ENCODE measurements at regions not wholly inside any gene's neighbourhood (a gene's known extent, or its start where the extent isn't known, plus 50 kb on each side); places are given as distances from the start of the nearest gene placed in this dataset.

GRCh38 chr9:131803758-131804411, 64.0 kb upstream of the RAPGEF1 start:
- CTCF ChIA-PET: interaction anchor here (0.7 to 2.7 kb wide), 5 partner anchors 38 to 449 kb away, joined by 3 to 9 read pairs (median 4); no protein-coding TSS in a partner anchor
- Histone ChIP-seq H3K9me3 (no peaks in the 10 kb centered on the region), H3K27ac (no peak overlapping the region), H3K4me1 (no peaks in the 10 kb centered on the region), H3K4me2 (no peak overlapping the region), H3K4me3 (no peak overlapping the region)
- ATAC-seq (no peak), DNase-seq (ENCODE audit: low read depth in 1 of 2, low spot score in 1 of 2) (no peak), FAIRE-seq (no peak)
- WGBS (ENCODE audit: missing lambda C conversion rate): 37% methylated on average over 4 of the region's 4 CpGs
- POLR2A ChIA-PET: no interaction called here
- no peak for TF ChIP-seq ATOH8 (CRISPR knock-in tag; IDR thresholded peaks at IDR 0.05; ENCODE audit: low read depth)
- TF ChIP-seq SREBF2 (IDR thresholded peaks at IDR 0.05): no peak
- no peak for TF ChIP-seq ZNF302 (CRISPR knock-in tag; IDR thresholded peaks at IDR 0.05)
- TF ChIP-seq ZC3H11A (IDR thresholded peaks at IDR 0.05): no peak
- TF ChIP-seq HMGXB4 (CRISPR knock-in tag; IDR thresholded peaks at IDR 0.05; ENCODE audit: borderline replicate concordance): no peak
- TF ChIP-seq REST (IDR thresholded peaks at IDR 0.05): no peak
- no peak for TF ChIP-seq HEYL (CRISPR knock-in tag; IDR thresholded peaks at IDR 0.05)

- ATAC-seq (no peak), DNase-seq (ENCODE audit: low read depth in 1 of 2, low spot score in 1 of 2) (no peak), FAIRE-seq (no peak)
- H3K9me3 ChIP-seq: no peaks in the 10 kb centered on the region
- POLR2A ChIA-PET: no interaction called here
- no peaks in the 10 kb centered on the region for H3K4me1 ChIP-seq
- H3K27ac ChIP-seq: no peak overlapping the region
- 2% methylated on average over 8 of the region's 8 CpGs for WGBS (ENCODE audit: missing lambda C conversion rate)
- no peak for TF ChIP-seq E2F6 (IDR thresholded peaks at IDR 0.05; ENCODE audit: borderline replicate concordance, low read depth)
- TF ChIP-seq CEBPB (IDR thresholded peaks at IDR 0.05): no peak
- TF ChIP-seq CBX2 (IDR thresholded peaks at IDR 0.05; ENCODE audit: borderline replicate concordance, low read depth): no peak
- TF ChIP-seq RAD21 (conservative IDR thresholded peaks at IDR 0.05 in 1 of 2, IDR thresholded peaks at IDR 0.05 in 1 of 2): no peak
- no peak for TF ChIP-seq ZSCAN20 (CRISPR knock-in tag; IDR thresholded peaks at IDR 0.05)
- TF ChIP-seq CHD4 (IDR thresholded peaks at IDR 0.05; ENCODE audit: borderline replicate concordance): no peak
- no peak overlapping the region for H3K4me2 ChIP-seq
- H3K4me3 ChIP-seq: no peak overlapping the region
- CTCF ChIA-PET: no interaction called here
Measured at GRCh38 chr9:131801810-131802209, 61.9 kb upstream of the RAPGEF1 start.

- H3K27ac ChIP-seq: no peak overlapping the region
- no peak for TF ChIP-seq KDM1A (IDR thresholded peaks at IDR 0.05; ENCODE audit: low read depth)
- no peak for TF ChIP-seq ESRRA (IDR thresholded peaks at IDR 0.05; ENCODE audit: borderline replicate concordance, low read length)
- no peak for TF ChIP-seq ZC3H11A (IDR thresholded peaks at IDR 0.05)
- no peak for TF ChIP-seq NPAS2 (CRISPR knock-in tag; IDR thresholded peaks at IDR 0.05; ENCODE audit: borderline replicate concordance)
- no peak for TF ChIP-seq HOXB5 (CRISPR knock-in tag; IDR thresholded peaks at IDR 0.05)
- TF ChIP-seq CEBPB (IDR thresholded peaks at IDR 0.05): no peak
- TF ChIP-seq MAZ (IDR thresholded peaks at IDR 0.05; ENCODE audit: borderline replicate concordance, low read depth, low read length): no peak
- no peak for TF ChIP-seq E2F6 (IDR thresholded peaks at IDR 0.05; ENCODE audit: borderline replicate concordance, low read depth)
- TF ChIP-seq FOXS1 (CRISPR knock-in tag; IDR thresholded peaks at IDR 0.05): no peak
- TF ChIP-seq CTCF (IDR thresholded peaks at IDR 0.05): no peak
- no peak for TF ChIP-seq MAFK (IDR thresholded peaks at IDR 0.05; ENCODE audit: partially characterized antibody)
- TF ChIP-seq JUNB (IDR thresholded peaks at IDR 0.05): no peak
- TF ChIP-seq MYC (IDR thresholded peaks at IDR 0.05; ENCODE audit: borderline replicate concordance, low read length): no peak
- TF ChIP-seq ZSCAN20 (CRISPR knock-in tag; IDR thresholded peaks at IDR 0.05): no peak
Measured at GRCh38 chr9:131800843-131801242, 61.0 kb upstream of the RAPGEF1 start.

More at GRCh38 chr9:131800843-131801242, 61.0 kb upstream of the RAPGEF1 start:
- no peak overlapping the region for H3K4me3 ChIP-seq
- DNase-seq (ENCODE audit: low read depth in 1 of 2, low spot score in 1 of 2) (no peak), FAIRE-seq (no peak), ATAC-seq (no peak)
- H3K4me1 ChIP-seq: no peaks in the 10 kb centered on the region
- WGBS (ENCODE audit: missing lambda C conversion rate): 0% methylated on average over 2 of the region's 2 CpGs
- ChIA-PET POLR2A (no interaction called here), CTCF (interaction anchor here (1.3 kb wide), 1 partner anchor 38 kb away, joined by 4 read pairs; no protein-coding TSS in a partner anchor)
- no peak overlapping the region for H3K4me2 ChIP-seq
- H3K9me3 ChIP-seq: no peaks in the 10 kb centered on the region

Measured in A549 (cell line).